MCF 10A (cell line): ENCODE measurements at regions not wholly inside any gene's neighbourhood (a gene's known extent, or its start where the extent isn't known, plus 50 kb on each side); places are given as distances from the start of the nearest gene placed in this dataset.

ENCODE experiments used
- BruUV-seq: library from RNA; stranded (reverse); fragments of 400-500 nt; replicated peaks from 2 replicates; lab custom pipeline; 2021; lab: Mats Ljungman, UMichigan
- CTCF ChIA-PET: fragments of 300-600 bp; sonication (Branson Sonifier 250); formaldehyde crosslinking; extraction: SDS; loops from one replicate; lab custom pipeline; 2021; ENCODE audit warnings: antibody characterized with exemption, inconsistent platforms; lab: Yijun Ruan, JAX
- POLR2A ChIA-PET: fragments of 300-600, 350-650 bp; sonication (Branson Sonifier 250); formaldehyde crosslinking; extraction: SDS; loops from one replicate; lab custom pipeline; 2020; ENCODE audit warnings: antibody characterized with exemption, inconsistent platforms; lab: Yijun Ruan, JAX
- DNase-seq: peaks from one replicate; pipeline ENCODE4 v3.0.0-alpha.2; 2018; ENCODE audit not compliant: unreplicated experiment
- H3K27ac Mint-ChIP-seq: one replicate; pipeline ENCODE4 v1.8.0; 2022; ENCODE audit warnings: mild to moderate bottlenecking, low read depth, mixed read lengths; ENCODE audit not compliant: unreplicated experiment
- H3K27me3 Mint-ChIP-seq: one replicate; pipeline ENCODE4 v1.8.0; 2022; ENCODE audit warnings: mixed read lengths; ENCODE audit not compliant: insufficient read depth, unreplicated experiment
- H3K36me3 Mint-ChIP-seq: one replicate; pipeline ENCODE4 v1.8.0; 2022; ENCODE audit warnings: mild to moderate bottlenecking, moderate library complexity, mixed read lengths; ENCODE audit not compliant: insufficient read depth, unreplicated experiment
- H3K4me1 Mint-ChIP-seq: one replicate; pipeline ENCODE4 v1.8.0; 2022; ENCODE audit warnings: mixed read lengths; ENCODE audit not compliant: insufficient read depth, unreplicated experiment
- H3K4me3 Mint-ChIP-seq: one replicate; pipeline ENCODE4 v1.8.0; 2022; ENCODE audit warnings: mild to moderate bottlenecking, moderate library complexity, mixed read lengths; ENCODE audit not compliant: unreplicated experiment
- H3K9me3 Mint-ChIP-seq: one replicate; pipeline ENCODE4 v1.8.0; 2022; ENCODE audit warnings: mixed read lengths; ENCODE audit not compliant: unreplicated experiment
- intact Hi-C: fragments of 100-400 bp; cut with micrococcal nuclease; formaldehyde crosslinking; loops from 2 replicates; pipeline ENCODE4 v1.14.1; 2022
- TF ChIP-seq, protein P1 (sequence below): fragments of 200-600 bp; IDR thresholded peaks from one replicate; pipeline ENCODE4 v1.8.0; 2022; ENCODE audit warnings: antibody characterized with exemption, mild to moderate bottlenecking; ENCODE audit not compliant: unreplicated experiment

DNA sequence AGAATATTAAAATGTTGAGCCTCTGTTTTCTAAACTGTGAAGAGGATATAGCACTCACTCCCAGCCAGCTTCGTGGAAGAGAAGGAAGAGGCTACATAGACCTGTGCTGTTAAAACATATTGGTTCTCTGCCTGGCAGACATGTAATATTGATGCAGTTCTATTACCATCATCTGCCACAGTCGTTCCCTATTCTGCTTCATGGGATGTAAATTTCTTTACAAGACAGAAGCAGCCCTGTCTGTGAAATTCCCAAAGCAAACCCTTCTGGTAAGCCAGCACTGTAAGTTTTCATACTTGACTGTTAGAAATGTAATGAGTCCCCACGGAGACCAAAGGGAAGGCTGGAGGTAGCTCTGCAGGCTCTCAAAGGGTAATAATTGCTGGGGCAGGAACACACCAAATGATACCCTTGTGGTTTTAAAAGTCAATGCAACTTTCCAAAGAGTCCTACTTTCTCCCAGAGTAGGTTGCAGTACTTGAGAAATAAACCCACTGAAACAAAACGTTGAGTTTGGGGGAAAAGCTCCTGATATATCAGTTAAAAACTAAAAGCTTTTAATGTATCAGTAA, 129.9 kb upstream of the HES1 start:
- TF ChIP-seq, protein P1, sequence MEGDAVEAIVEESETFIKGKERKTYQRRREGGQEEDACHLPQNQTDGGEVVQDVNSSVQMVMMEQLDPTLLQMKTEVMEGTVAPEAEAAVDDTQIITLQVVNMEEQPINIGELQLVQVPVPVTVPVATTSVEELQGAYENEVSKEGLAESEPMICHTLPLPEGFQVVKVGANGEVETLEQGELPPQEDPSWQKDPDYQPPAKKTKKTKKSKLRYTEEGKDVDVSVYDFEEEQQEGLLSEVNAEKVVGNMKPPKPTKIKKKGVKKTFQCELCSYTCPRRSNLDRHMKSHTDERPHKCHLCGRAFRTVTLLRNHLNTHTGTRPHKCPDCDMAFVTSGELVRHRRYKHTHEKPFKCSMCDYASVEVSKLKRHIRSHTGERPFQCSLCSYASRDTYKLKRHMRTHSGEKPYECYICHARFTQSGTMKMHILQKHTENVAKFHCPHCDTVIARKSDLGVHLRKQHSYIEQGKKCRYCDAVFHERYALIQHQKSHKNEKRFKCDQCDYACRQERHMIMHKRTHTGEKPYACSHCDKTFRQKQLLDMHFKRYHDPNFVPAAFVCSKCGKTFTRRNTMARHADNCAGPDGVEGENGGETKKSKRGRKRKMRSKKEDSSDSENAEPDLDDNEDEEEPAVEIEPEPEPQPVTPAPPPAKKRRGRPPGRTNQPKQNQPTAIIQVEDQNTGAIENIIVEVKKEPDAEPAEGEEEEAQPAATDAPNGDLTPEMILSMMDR: no peak
- H3K27me3 Mint-ChIP-seq: no peaks in the 10 kb centered on the region
- no peak overlapping the region for H3K27ac Mint-ChIP-seq
- POLR2A ChIA-PET: interaction anchor here (0.6 to 1.5 kb wide), 4 partner anchors 28 to 290 kb away, joined by 3 to 4 read pairs (median 4); no protein-coding TSS in a partner anchor
- CTCF ChIA-PET: interaction anchor here (0.5 to 1.3 kb wide), 6 partner anchors 14 to 1105 kb away, joined by 3 to 8 read pairs (median 4); no protein-coding TSS in a partner anchor
- intact Hi-C loops: no loop called here
- H3K4me1 Mint-ChIP-seq: peaks cover 22% of the 10 kb centered on the region
- no peak for DNase-seq
- H3K4me3 Mint-ChIP-seq: no peak overlapping the region
- H3K9me3 Mint-ChIP-seq: no peaks in the 10 kb centered on the region
- BruUV-seq: no TSS peak
- H3K36me3 Mint-ChIP-seq: no peaks in the 10 kb centered on the region

DNA sequence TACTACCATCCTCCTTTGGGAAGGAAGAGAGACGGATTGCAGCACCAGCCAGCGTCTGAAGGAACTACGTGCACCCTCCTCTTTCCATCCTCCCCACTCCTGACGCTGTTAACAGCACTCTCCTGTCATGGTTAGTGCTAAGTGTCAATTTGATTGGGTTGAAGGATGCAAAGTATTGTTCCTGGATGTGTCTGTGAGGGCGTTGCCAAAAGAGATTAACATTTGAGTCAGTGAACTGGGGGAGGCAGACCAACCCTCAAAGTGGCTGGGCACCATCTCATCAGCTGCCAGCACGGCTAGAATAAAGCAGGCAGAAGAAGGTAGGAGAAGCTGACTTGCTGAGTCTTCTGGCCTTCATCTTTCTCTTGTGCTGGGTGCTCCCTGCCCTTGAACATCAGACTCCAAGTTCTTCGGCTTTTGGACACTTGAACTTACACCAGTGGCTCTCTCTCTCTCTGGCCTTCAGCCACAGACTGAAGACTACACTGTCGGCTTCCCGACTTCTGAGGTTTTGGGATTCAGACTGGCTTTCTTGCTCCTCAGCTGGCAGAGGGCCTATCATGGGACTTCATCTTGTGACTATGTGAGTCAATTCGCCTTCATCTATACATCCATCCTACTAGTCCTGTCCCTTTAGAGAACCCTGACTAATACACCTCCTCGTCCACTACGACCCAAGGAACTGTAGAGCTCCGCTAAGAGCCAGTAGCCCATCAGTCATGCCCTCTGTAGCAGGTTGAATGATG, 128.2 kb upstream of the HES1 start:
- Mint-ChIP-seq H3K4me1 (peaks cover 17% of the 10 kb centered on the region), H3K27ac (no peak overlapping the region), H3K36me3 (no peaks in the 10 kb centered on the region), H3K9me3 (no peaks in the 10 kb centered on the region), H3K27me3 (no peaks in the 10 kb centered on the region), H3K4me3 (no peak overlapping the region)
- CTCF ChIA-PET: no interaction called here
- TF ChIP-seq, protein P1: no peak
- DNase-seq: no peak
- POLR2A ChIA-PET: interaction anchor here (1.1 kb wide), 1 partner anchor 30 kb away, joined by 4 read pairs; no protein-coding TSS in a partner anchor
- intact Hi-C loops: no loop called here
- BruUV-seq: no TSS peak

DNA sequence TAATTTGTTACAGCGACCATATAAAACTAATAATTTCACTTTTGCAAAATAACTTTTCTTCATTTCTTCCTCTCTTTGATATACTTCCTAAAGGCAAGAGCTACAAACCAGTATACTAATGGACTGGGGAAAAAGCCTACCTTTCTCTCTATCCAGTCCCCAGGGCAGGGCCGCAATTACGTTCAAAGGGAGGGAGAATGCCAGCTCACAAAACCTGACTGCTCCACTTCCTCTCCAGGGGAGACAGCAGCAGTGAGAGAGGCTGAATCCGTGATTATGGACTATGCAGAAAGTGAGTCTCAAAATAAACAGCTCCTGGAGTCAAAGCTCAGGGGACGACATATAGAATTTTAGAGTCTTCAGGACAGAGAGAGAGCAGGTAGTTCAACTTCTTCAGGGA, 126.9 kb upstream of the HES1 start:
- no peak for DNase-seq
- TF ChIP-seq, protein P1: no peak
- ChIA-PET CTCF (no interaction called here), POLR2A (no interaction called here)
- H3K27me3 Mint-ChIP-seq: no peaks in the 10 kb centered on the region
- peaks cover 10% of the 10 kb centered on the region for H3K4me1 Mint-ChIP-seq
- H3K27ac Mint-ChIP-seq: no peak overlapping the region
- H3K4me3 Mint-ChIP-seq: no peak overlapping the region
- H3K9me3 Mint-ChIP-seq: no peaks in the 10 kb centered on the region
- intact Hi-C loops: no loop called here
- no peaks in the 10 kb centered on the region for H3K36me3 Mint-ChIP-seq
- no TSS peak for BruUV-seq

DNA sequence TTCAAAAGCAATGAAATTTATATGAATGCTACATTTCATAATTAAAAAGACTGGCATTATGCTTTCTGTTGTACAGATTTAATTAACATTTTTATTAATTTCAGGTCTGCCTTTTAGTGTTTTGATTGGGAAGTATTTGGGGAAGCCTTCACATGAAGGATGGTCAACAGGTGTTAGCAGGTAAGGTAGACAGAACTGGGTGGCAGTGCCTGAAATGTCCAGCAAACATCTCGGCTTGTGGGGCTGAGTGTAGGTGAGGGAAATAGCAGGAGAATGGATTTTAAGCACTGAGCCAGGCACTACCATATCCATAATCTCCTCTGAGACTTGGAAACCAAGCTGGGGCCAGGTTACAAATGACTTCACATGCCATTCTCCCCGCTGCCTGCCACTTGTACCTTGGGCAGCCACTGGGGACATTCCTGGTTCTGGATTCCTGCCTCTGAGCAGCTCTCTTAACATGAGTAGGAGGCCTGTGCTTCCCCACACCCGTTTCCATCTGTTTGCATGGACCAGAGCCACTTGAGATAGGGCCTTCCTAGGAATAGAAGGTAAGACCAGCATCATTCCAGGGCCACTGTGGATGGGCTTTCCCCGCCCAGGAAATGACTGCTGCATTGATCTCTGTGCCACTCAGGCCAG, 125.9 kb upstream of the HES1 start:
- H3K27me3 Mint-ChIP-seq: no peaks in the 10 kb centered on the region
- intact Hi-C loops: no loop called here
- POLR2A ChIA-PET: no interaction called here

More for the DNA sequence above, 125.9 kb upstream of the HES1 start:
- Mint-ChIP-seq H3K36me3 (no peaks in the 10 kb centered on the region), H3K4me3 (no peak overlapping the region), H3K9me3 (no peaks in the 10 kb centered on the region), H3K4me1 (peaks cover 4% of the 10 kb centered on the region), H3K27ac (no peak overlapping the region)
- no TSS peak for BruUV-seq
- DNase-seq: no peak
- CTCF ChIA-PET: no interaction called here
- TF ChIP-seq, protein P1: no peak
